COLO829 (cell line): ENCODE measurements at regions not wholly inside any gene's neighbourhood (a gene's known extent, or its start where the extent isn't known, plus 50 kb on each side); places are given as distances from the start of the nearest gene placed in this dataset.
"Not testable (repeated sequence)": the region's sequence is repeated elsewhere in the genome, so short reads cannot be mapped to it uniquely, and the experiment has no call there.

Source experiments
- DNase-seq: peaks from one replicate; pipeline ENCODE4 v3.0.0; 2012; ENCODE audit warnings: low spot score

GRCh38 chr2:47728551-47728950, 54.4 kb upstream of the MSH6 start:
- no peak for DNase-seq

- DNase-seq = no peak
Observed at GRCh38 chr2:47727956-47728355, 55.0 kb upstream of the MSH6 start.

- DNase-seq = not testable (repeated sequence)
Observed at GRCh38 chr2:47726978-47727377, 56.0 kb upstream of the MSH6 start.

GRCh38 chr2:47725808-47726207, 57.1 kb upstream of the MSH6 start:
- no peak for DNase-seq

GRCh38 chr2:47724221-47724981, 58.5 kb upstream of the MSH6 start:
- no peak for DNase-seq

GRCh38 chr2:47721296-47721695, 61.6 kb upstream of the MSH6 start:
- DNase-seq = no peak

DNA sequence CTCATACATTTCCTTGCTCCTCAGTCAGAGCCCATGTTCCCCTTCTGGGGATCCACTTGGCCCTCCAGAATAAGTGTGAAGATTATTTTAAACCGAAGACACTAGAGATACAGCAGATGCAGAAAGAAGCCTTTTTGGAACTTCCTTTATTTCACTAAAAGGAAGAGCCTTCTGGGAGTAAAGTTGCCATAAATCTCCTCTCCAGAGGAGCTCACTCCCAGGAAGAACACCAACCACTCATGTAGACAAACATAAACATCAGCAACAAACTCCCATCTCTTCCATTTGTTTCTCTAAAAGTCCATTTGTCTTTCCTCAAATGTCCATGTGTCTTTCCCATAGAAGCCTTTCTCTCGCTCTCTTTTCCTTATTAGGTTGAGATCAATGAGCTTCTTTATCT, 62.4 kb upstream of the MSH6 start:
- no peak for DNase-seq

GRCh38 chr2:47720036-47720435, 62.9 kb upstream of the MSH6 start:
- DNase-seq = no peak

GRCh38 chr2:47719099-47719498, 63.8 kb upstream of the MSH6 start:
- DNase-seq = no peak

DNA sequence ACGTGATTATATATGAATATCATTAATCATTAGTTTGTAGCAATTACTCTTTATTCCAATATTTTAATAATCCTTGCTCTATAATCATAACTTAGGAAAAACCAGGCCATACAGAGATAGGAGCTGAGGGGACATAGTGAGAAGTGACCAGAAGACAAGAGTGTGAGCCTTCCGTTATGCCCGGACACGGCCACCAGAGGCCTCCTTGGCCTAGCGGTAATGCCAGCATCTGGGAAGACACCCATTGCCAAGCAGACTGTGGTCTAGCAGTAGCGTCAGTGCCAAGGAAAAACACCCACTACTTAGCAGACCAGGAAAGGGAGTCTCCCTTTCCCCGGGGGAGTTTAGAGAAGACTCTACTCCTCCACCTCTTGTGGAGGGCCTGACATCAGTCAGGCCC, 66.6 kb upstream of the MSH6 start:
- not testable (repeated sequence) for DNase-seq

DNA sequence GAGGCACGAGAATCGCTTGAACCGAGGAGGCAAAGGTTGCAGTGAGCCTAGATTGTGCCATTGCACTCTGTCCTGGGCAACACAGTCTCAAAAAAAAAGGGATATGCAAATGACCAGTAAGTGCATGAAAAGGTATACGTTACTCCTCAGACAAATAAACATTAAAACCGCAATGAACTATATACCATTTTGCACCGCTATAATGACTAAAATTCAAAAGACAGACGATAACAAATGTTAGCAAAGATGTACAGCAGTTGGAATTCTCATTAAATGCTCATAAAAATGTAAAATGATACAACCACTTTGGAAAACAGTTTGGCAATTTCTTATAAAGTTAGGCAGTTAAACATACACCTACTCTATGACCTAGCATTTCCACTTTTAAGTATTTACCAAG, 67.4 kb upstream of the MSH6 start:
- DNase-seq = no peak

- no peak for DNase-seq
Observed at GRCh38 chr2:47708801-47709499, 74.0 kb upstream of the MSH6 start.

- DNase-seq = no peak
Observed at GRCh38 chr2:47704287-47704686, 78.7 kb upstream of the MSH6 start.

DNA sequence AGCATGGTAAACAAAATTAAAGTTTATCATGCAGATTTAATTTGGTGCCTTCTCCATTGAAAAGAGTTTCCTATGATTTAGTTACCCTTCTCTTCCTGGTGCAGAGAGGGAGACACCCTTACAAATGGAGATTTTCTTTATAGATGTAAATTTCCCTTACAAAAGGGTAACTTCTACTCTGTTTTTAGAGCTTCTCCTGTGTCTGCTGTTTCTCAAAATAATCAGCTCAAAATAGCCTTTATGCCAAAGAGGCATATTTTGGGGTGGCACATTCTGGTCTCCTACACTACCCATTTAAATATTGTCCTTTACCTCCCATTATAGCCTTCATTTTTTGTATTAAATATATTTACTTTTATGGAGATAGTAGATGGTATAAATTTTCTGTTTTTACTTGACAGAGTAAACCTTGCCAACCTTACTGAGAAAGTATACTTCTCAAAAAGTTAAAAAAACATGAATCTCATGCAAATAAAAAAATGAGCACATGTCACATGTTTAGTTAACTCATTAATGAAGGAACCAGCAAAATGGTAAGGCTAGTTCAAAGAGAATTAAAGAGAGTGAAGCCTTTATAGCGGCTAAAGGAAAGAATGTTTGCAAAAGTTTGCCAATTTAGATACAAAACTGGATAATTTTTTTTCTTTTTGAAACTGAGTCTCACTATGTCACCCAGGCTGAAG, 83.3 kb upstream of the MSH6 start:
- no peak for DNase-seq

GRCh38 chr2:47698436-47698972, 84.4 kb upstream of the MSH6 start:
- DNase-seq = not testable (repeated sequence)

- DNase-seq = not testable (repeated sequence)
Observed at GRCh38 chr2:47697681-47698435, 85.1 kb upstream of the MSH6 start.

DNA sequence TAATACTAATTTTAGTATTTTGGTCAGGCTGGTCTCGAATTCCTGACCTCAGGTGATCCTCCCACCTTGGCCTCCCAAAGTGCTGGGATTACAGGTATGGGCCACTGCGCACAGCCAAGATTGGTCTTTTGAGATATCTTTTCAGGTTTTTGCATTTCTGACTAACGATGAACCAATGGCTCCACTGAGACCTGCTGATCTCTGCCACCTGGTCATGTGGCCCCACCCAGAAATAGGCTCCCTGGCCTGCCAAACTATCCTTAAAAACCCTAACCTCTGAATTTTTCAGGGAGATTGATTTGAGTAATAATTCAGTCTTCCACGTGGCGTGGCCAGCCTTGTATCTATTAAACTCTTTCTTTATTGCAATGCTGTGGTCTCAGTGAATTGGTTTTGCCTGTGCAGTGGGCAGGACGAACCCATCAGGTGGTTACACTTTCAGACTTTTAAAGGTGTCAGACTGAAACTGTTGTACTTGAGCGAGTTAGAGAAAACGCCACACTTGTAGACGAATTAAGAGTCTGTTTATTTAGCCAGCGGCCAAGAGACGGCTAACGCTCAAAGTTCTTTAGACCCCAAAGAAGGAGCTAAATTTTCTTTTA, 85.8 kb upstream of the MSH6 start:
- no peak for DNase-seq

DNA sequence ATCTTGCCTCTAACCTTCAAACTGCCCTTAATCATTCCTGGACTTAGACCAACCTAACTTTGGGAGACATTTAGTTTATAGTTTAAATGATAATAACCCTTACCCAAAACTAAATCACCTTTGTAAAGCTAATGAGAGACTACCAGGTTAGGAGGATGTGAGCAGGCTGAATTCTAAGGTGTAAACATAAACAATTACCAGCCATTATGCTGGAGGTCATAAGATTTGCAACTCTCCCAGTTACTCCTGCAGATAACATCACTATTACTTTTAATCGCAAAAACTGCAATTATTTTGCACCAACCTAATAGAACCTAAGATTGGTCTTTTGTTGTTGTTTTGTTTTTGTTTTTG, 86.5 kb upstream of the MSH6 start:
- no peak for DNase-seq

DNA sequence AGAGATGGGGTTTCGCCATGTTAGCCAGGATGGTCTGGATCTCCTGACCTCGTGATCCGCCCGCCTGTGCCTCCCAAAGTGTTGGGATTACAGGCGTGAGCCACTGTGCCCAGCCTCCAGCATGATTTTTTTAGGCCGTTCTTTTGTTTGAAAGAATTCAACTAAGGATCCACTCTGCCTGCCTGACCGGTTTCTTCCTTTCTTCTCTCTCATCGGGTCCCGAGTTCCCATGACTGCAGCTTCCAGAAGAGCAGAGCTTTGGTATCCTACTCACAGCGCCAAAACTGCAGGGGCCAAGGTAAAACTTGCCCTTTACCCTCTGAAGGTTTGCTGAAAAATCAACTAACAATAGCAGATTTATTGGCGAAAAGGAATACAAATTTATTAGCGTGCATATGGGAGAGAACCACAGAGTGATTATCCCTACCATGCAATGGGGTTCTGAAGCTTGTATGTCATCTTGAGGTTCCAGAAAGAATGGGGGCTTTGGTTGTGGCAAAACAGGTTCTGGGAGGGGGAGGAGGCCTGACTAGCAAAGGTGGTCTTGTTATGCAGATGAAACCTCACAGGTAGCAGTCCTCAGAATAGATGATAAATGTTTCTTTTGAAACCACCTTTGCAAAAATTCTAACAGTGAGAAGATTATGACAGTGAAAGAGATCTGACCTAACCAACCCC, 87.0 kb upstream of the MSH6 start:
- DNase-seq = no peak

GRCh38 chr2:47694451-47694850, 88.5 kb upstream of the MSH6 start:
- DNase-seq = not testable (repeated sequence)

DNA sequence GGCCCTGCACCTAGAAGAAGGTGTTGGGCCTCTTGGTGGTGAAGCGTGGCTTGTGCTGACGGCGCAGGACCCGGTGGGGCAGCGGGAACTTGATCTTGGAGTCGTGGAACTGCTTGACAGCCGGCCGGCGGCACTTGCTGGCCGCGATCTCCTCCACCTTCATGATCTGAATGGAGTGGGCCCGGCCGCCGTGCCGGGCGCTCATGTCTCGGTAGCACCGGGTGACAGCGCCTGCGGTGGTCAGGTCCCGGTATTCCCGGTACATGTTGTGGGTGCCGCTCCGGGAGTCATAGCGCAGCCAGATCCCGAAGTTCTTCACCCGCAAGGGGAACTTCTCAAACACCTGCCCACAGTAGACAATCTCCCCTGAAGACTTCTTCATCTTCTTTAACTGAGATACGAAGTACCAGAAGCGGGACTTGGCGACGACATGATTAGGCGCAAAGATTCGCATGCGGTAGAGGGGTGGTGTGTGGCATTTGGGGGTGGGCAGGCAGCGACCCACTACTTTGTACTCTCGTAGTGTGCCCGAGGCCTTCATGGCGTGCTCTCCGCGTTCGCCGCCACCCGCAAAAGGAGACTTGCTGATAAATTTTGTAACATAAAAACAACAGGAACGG, 92.1 kb upstream of the MSH6 start:
- not testable (repeated sequence) for DNase-seq
